ENCODE measurements at regions not wholly inside any gene's neighbourhood (a gene's known extent, or its start where the extent isn't known, plus 50 kb on each side); places are given as distances from the start of the nearest gene placed in this dataset.

- Mint-ChIP-seq H3K4me1 (ENCODE audit: low read depth) (no peaks in the 10 kb centered on the region), H3K36me3 (ENCODE audit: low read depth) (no peaks in the 10 kb centered on the region), H3K27me3 (ENCODE audit: low read depth) (no peaks in the 10 kb centered on the region), H3K4me3 (no peak overlapping the region), H3K9me3 (peaks cover 8% of the 10 kb centered on the region), H3K27ac (no peak overlapping the region)
- no peak for DNase-seq
- CTCF ChIA-PET, result no interaction called here
- intact Hi-C loops (cut with micrococcal nuclease), result no loop called here
Measured at GRCh38 chr11:42098075-42098474, 638.6 kb upstream of the LRRC4C start.

- DNase-seq, result no peak
- H3K4me3 Mint-ChIP-seq, result no peak overlapping the region
- H3K36me3 Mint-ChIP-seq (ENCODE audit: low read depth), result no peaks in the 10 kb centered on the region
- CTCF ChIA-PET, result interaction anchor here (0.7 kb wide), 1 partner anchor 9 kb away, joined by 3 read pairs; no protein-coding TSS in a partner anchor
- peaks cover 7% of the 10 kb centered on the region for H3K9me3 Mint-ChIP-seq
- intact Hi-C loops (cut with micrococcal nuclease), result no loop called here
- no peak overlapping the region for H3K27ac Mint-ChIP-seq
- H3K27me3 Mint-ChIP-seq (ENCODE audit: low read depth), result no peaks in the 10 kb centered on the region
- H3K4me1 Mint-ChIP-seq (ENCODE audit: low read depth), result no peaks in the 10 kb centered on the region
Measured at GRCh38 chr11:42112866-42113265, 653.4 kb upstream of the LRRC4C start.

GRCh38 chr11:42114927-42115326 lies 655.5 kb upstream of the LRRC4C start:
- H3K36me3 Mint-ChIP-seq (ENCODE audit: low read depth), result no peaks in the 10 kb centered on the region
- no peak overlapping the region for H3K4me3 Mint-ChIP-seq
- peaks cover 10% of the 10 kb centered on the region for H3K9me3 Mint-ChIP-seq
- no peak for DNase-seq
- no peaks in the 10 kb centered on the region for H3K27me3 Mint-ChIP-seq (ENCODE audit: low read depth)
- CTCF ChIA-PET, result no interaction called here
- no peaks in the 10 kb centered on the region for H3K4me1 Mint-ChIP-seq (ENCODE audit: low read depth)
- intact Hi-C loops (cut with micrococcal nuclease), result no loop called here
- no peak overlapping the region for H3K27ac Mint-ChIP-seq

GRCh38 chr11:42138454-42138853 lies 679.0 kb upstream of the LRRC4C start:
- Mint-ChIP-seq H3K9me3 (peaks cover 6% of the 10 kb centered on the region), H3K36me3 (ENCODE audit: low read depth) (no peaks in the 10 kb centered on the region), H3K4me3 (no peak overlapping the region), H3K27ac (no peak overlapping the region), H3K4me1 (ENCODE audit: low read depth) (no peaks in the 10 kb centered on the region), H3K27me3 (ENCODE audit: low read depth) (no peaks in the 10 kb centered on the region)
- DNase-seq, result no peak
- CTCF ChIA-PET, result no interaction called here
- intact Hi-C loops (cut with micrococcal nuclease), result no loop called here

- CTCF ChIA-PET, result no interaction called here
- Mint-ChIP-seq H3K27me3 (ENCODE audit: low read depth) (no peaks in the 10 kb centered on the region), H3K27ac (no peak overlapping the region), H3K4me3 (no peak overlapping the region), H3K4me1 (ENCODE audit: low read depth) (no peaks in the 10 kb centered on the region), H3K9me3 (peaks cover 10% of the 10 kb centered on the region), H3K36me3 (ENCODE audit: low read depth) (no peaks in the 10 kb centered on the region)
- intact Hi-C loops (cut with micrococcal nuclease), result no loop called here
- DNase-seq, result no peak
Measured at GRCh38 chr11:42145311-42145710, 685.9 kb upstream of the LRRC4C start.

GRCh38 chr11:42161886-42162285 lies 702.4 kb upstream of the LRRC4C start:
- no peaks in the 10 kb centered on the region for H3K27me3 Mint-ChIP-seq (ENCODE audit: low read depth)
- intact Hi-C loops (cut with micrococcal nuclease), result no loop called here
- no peak overlapping the region for H3K27ac Mint-ChIP-seq
- no peaks in the 10 kb centered on the region for H3K36me3 Mint-ChIP-seq (ENCODE audit: low read depth)
- no peak overlapping the region for H3K4me3 Mint-ChIP-seq
- H3K9me3 Mint-ChIP-seq, result no peaks in the 10 kb centered on the region
- H3K4me1 Mint-ChIP-seq (ENCODE audit: low read depth), result no peaks in the 10 kb centered on the region
- CTCF ChIA-PET, result no interaction called here
- DNase-seq, result no peak

- Mint-ChIP-seq H3K4me1 (ENCODE audit: low read depth) (no peaks in the 10 kb centered on the region), H3K27ac (no peak overlapping the region), H3K4me3 (no peak overlapping the region), H3K9me3 (peaks cover 7% of the 10 kb centered on the region), H3K36me3 (ENCODE audit: low read depth) (no peaks in the 10 kb centered on the region), H3K27me3 (ENCODE audit: low read depth) (no peaks in the 10 kb centered on the region)
- DNase-seq, result no peak
- intact Hi-C loops (cut with micrococcal nuclease), result no loop called here
- CTCF ChIA-PET, result no interaction called here
Measured at GRCh38 chr11:42169191-42169590, 709.7 kb upstream of the LRRC4C start.

GRCh38 chr11:42170601-42171000 lies 711.1 kb upstream of the LRRC4C start:
- H3K4me1 Mint-ChIP-seq (ENCODE audit: low read depth), result no peaks in the 10 kb centered on the region
- intact Hi-C loops (cut with micrococcal nuclease), result no loop called here
- H3K4me3 Mint-ChIP-seq, result no peak overlapping the region
- peaks cover 7% of the 10 kb centered on the region for H3K9me3 Mint-ChIP-seq
- H3K27me3 Mint-ChIP-seq (ENCODE audit: low read depth), result no peaks in the 10 kb centered on the region
- H3K27ac Mint-ChIP-seq, result no peak overlapping the region
- H3K36me3 Mint-ChIP-seq (ENCODE audit: low read depth), result no peaks in the 10 kb centered on the region
- CTCF ChIA-PET, result no interaction called here
- no peak for DNase-seq

GRCh38 chr11:42171046-42171445 lies 711.6 kb upstream of the LRRC4C start:
- no peaks in the 10 kb centered on the region for H3K36me3 Mint-ChIP-seq (ENCODE audit: low read depth)
- no peak overlapping the region for H3K27ac Mint-ChIP-seq
- intact Hi-C loops (cut with micrococcal nuclease), result no loop called here
- no peak overlapping the region for H3K4me3 Mint-ChIP-seq
- CTCF ChIA-PET, result no interaction called here
- no peaks in the 10 kb centered on the region for H3K4me1 Mint-ChIP-seq (ENCODE audit: low read depth)
- H3K27me3 Mint-ChIP-seq (ENCODE audit: low read depth), result no peaks in the 10 kb centered on the region
- H3K9me3 Mint-ChIP-seq, result peaks cover 7% of the 10 kb centered on the region
- no peak for DNase-seq

- Mint-ChIP-seq H3K36me3 (ENCODE audit: low read depth) (no peaks in the 10 kb centered on the region), H3K27me3 (ENCODE audit: low read depth) (no peaks in the 10 kb centered on the region), H3K27ac (no peak overlapping the region), H3K4me3 (no peak overlapping the region), H3K9me3 (peaks cover 13% of the 10 kb centered on the region), H3K4me1 (ENCODE audit: low read depth) (no peaks in the 10 kb centered on the region)
- intact Hi-C loops (cut with micrococcal nuclease), result no loop called here
- CTCF ChIA-PET, result interaction anchor here (0.6 kb wide), 1 partner anchor 61 kb away, joined by 4 read pairs; no protein-coding TSS in a partner anchor
- DNase-seq, result no peak
Measured at GRCh38 chr11:42172441-42172840, 713.0 kb upstream of the LRRC4C start.

- no peak overlapping the region for H3K4me3 Mint-ChIP-seq
- peaks cover 11% of the 10 kb centered on the region for H3K9me3 Mint-ChIP-seq
- CTCF ChIA-PET, result no interaction called here
- no peaks in the 10 kb centered on the region for H3K4me1 Mint-ChIP-seq (ENCODE audit: low read depth)
- H3K27ac Mint-ChIP-seq, result no peak overlapping the region
- intact Hi-C loops (cut with micrococcal nuclease), result no loop called here
- no peak for DNase-seq
- no peaks in the 10 kb centered on the region for H3K36me3 Mint-ChIP-seq (ENCODE audit: low read depth)
- H3K27me3 Mint-ChIP-seq (ENCODE audit: low read depth), result no peaks in the 10 kb centered on the region
Measured at GRCh38 chr11:42175203-42175602, 715.8 kb upstream of the LRRC4C start.

GRCh38 chr11:42179216-42179615 lies 719.8 kb upstream of the LRRC4C start:
- CTCF ChIA-PET, result no interaction called here
- Mint-ChIP-seq H3K4me3 (no peak overlapping the region), H3K27ac (no peak overlapping the region), H3K9me3 (peaks cover 10% of the 10 kb centered on the region), H3K4me1 (ENCODE audit: low read depth) (no peaks in the 10 kb centered on the region), H3K27me3 (ENCODE audit: low read depth) (no peaks in the 10 kb centered on the region), H3K36me3 (ENCODE audit: low read depth) (no peaks in the 10 kb centered on the region)
- no peak for DNase-seq
- intact Hi-C loops (cut with micrococcal nuclease), result no loop called here

GRCh38 chr11:42195289-42196013 lies 736.0 kb upstream of the LRRC4C start:
- Mint-ChIP-seq H3K27me3 (ENCODE audit: low read depth) (no peaks in the 10 kb centered on the region), H3K9me3 (peaks cover 13% of the 10 kb centered on the region), H3K36me3 (ENCODE audit: low read depth) (no peaks in the 10 kb centered on the region), H3K27ac (no peak overlapping the region), H3K4me1 (ENCODE audit: low read depth) (no peaks in the 10 kb centered on the region), H3K4me3 (no peak overlapping the region)
- CTCF ChIA-PET, result no interaction called here
- DNase-seq, result no peak
- intact Hi-C loops (cut with micrococcal nuclease), result no loop called here
